ENCODE measurements at regions not wholly inside any gene's neighbourhood (a gene's known extent, or its start where the extent isn't known, plus 50 kb on each side); places are given as distances from the start of the nearest gene placed in this dataset.

DNA sequence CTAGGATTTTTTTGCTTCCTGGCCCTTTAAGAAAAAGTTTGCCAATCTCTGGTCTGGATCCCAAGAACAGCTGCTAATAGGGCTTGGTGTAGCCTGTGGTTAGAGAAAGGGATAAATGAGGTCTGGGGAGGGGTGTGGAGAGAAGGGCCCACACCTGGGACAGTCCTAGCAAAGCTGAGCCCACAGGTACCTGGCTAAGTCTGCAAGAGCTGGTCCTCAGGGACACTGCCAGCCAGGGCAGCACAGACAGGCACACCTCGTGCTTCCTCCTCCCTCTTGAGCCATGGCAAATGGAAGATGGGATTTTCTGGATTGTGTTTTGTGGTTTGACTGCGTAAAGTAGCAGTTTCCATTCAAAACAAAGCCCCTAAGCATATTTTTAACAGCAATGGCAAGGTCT lies 217.5 kb downstream of the SOX9 start:
- in situ Hi-C loops (cut with MboI; ENCODE audit: low sequenced_read_pairs) = no loop called here

DNA sequence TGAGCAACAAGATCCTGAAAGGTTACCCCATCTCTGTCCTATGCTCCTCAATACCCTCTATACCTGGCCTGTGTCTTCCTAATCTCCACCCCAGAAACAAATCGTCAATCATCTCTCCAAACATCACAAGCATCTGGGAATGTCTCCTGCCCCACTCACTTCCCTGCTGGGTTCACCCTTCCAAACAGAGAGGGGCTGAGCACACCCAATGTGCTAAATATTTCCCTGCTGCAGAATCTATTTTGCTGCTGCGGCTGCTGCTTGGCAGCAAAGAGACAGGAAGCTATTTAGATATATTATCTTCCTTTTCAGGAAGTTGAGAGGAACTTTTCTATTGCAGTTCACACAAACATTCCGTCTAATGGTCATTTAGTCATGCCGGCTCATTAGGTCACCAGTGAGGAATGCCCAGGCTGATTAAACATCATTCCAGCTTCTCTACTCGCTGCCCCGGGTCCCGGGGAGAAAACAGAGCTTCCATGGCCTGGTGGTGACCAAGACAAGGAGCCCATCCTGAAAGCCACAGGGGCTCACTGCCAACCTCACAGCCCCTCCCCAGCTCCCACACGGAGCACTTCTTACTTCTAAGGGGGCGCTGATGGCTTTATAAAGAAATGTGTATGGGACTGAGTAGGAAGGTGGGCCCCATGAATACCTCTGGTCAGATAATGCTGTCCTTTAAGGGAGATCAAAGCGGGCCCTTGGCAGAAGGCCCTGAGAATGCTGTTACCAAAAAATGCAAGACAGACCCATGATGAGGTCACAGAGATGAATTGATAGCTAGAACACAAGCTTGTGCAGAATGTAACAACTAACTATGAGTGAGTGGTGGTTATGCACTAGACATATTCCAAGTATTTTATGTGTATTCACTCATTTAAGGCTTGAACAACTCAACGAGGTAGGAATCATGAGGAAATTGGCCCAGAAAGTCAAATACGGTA lies 218.3 kb downstream of the SOX9 start:
- in situ Hi-C loops (cut with MboI; ENCODE audit: low sequenced_read_pairs) = no loop called here

DNA sequence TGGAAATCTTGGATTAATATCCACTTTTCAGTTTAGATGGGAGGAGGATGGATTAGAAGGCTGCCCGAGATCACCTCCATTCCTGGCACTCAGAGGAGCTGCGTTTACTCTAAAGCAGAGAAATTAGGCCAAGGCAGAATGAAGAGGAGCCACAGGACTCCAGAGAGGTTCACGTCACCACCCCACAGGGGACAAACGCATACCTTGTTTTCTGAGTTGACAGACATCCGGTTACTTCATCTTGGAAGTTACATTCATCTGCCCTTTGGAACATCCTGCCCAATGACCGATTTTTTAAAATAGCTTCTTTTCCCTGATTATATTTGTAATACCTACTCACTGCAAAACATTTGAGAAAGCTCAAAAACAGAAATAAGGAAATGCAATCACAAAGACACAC lies 220.0 kb downstream of the SOX9 start:
- in situ Hi-C loops (cut with MboI; ENCODE audit: low sequenced_read_pairs) = no loop called here

DNA sequence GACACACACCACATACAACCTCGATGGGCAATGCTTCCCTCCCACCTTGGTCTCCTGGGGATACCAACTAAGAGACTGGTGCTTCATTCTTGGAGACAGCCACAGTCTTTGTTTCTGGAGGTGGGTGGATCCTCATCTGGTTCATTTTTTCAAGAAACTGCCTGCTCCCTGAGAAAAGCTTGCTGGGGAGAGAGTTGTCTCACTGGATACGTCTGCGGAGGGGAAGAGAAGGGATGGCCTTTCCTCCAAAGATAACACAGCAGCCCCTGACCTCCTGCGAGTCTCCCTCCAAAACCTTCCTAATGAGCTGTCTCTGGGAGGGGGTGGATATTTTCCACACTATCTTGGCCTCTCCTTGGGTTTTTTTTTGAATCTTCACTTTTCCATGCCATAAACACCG lies 221.2 kb downstream of the SOX9 start:
- in situ Hi-C loops (cut with MboI; ENCODE audit: low sequenced_read_pairs) = no loop called here

DNA sequence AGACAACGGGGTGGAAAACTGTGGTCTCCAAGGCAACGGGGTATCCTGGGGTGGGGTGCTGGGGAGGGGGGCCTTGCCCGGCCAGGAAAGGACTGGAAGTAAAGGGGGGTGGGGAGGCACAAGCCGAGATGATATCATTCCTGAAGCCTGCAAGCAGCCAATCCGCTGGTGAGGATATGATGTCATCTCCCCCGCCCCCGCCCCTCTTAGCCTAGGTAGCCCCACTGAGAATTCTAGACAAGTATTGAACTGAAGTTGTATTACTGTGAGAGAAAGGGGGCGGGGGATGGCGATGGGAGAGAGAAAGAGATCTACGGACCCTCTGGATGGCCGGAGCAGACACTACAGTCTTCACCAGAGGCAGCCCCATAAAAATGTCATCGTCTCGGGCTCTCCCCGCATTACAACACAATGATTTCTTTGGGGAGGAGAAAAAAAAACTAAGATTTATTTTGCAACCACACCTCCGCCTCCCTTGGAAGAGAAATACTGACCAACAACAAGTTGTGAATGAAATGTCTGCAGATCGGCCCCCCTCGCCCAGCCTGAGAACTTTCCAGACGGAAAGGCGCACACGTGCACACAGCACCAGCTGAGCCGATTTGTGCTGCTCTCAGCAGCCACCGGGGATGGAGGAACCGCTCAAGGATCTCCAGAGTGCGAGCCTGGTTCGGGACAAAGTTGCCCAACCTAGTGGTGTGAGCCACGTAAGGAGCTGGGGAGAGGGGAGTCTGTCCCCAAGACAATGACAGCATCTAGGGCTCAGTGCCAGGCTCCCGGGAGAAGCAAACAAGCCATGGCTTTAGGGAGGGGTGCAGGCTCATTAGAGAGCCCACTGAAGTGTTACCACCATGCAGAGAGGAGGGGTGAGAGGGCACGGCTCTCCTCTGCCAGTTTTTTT lies 222.1 kb downstream of the SOX9 start:
- in situ Hi-C loops (cut with MboI; ENCODE audit: low sequenced_read_pairs) = no loop called here

DNA sequence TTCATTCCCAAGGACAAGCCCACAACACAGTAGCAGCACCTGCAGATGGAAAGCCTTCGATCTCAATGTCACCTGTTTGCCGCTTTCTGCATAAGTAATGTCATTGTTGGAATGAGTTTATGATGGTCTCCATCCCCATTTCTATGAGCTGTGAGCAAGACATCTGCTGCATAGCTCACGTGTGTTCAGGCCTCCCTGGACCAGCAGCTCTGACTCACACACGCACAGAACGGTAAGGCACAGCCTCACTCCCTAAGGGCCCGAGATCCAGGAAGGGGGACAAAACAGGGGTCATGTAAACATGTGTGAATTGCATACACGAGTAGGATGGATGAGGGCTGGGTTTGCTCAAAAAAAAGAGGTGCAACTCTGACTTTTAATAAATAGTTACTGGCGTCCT lies 223.1 kb downstream of the SOX9 start:
- in situ Hi-C loops (cut with MboI; ENCODE audit: low sequenced_read_pairs) = no loop called here

DNA sequence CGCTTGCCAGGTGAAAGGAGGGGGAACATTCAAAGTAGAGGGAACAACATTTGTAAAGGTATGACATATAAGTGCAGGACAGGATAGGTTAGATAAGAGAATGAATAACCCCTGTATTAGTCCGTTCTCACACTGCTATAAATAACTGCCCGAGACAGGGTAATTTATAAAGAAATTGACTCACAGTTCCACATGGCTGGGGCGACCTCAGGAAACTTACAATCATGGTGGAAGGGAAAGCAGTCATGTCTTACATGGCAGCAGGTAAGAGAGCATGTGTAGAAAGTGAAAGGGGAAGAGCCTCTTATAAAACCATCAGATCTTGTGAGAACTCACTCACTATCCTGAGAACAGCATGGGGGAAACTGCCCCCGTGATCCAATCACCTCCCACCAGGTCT lies 223.8 kb downstream of the SOX9 start:
- in situ Hi-C loops (cut with MboI; ENCODE audit: low sequenced_read_pairs) = no loop called here

DNA sequence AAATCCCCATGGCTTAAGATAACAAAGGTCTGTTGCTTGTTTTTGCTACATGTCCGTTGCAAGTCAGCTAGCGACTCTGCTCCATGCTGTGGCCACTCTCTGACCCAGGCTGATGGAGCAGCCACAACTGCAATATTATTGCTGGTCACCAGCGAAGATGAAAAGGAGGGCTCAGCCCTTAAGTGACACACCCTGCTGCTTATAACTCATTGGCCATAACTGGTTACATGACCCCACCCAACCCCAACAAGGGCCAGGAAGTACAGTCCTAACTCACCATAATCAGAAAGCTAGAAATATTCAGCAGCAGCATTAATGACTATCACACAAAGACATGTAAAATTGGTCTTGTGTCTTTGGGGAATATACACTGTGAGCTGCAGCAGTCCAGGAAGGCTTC lies 224.3 kb downstream of the SOX9 start:
- in situ Hi-C loops (cut with MboI; ENCODE audit: low sequenced_read_pairs) = no loop called here

DNA sequence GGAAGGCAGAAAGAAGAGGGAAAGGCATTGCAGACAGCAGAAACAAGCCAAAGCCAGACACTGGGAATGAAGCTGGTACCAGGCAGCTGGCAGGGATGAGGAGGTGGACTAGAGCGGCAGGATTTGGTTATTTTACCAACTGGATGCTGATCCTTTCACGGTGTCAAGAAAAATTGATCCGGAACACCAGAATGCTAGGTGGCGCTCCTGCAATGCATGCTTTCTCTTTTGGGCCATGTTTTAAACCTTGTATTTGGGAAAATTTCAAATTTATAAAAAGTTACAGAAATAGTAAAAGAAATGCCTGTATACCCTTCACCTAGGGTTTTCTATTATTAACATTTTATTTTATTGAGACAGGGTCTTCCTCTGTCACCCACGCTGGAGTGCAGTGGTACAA lies 224.7 kb downstream of the SOX9 start:
- in situ Hi-C loops (cut with MboI; ENCODE audit: low sequenced_read_pairs) = no loop called here

DNA sequence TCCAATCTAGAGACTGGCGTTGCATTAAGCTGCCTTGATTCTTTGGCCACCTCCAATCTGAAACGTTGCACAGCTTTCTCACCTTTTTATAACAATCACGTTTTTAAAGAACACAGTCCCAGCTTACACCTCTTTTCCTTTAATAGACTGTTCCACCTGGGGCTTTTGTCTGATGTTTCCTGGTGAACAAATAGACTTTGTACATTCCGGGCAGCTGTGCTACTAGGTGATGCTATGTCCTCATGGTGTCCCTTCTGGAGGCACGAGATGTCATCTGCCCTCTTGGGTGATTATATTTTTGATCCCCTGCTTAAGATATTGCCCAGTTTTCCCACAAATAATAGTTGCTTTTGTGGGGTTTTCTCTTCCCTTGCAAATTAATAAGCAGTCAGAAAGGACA lies 225.5 kb downstream of the SOX9 start:
- in situ Hi-C loops (cut with MboI; ENCODE audit: low sequenced_read_pairs) = no loop called here

DNA sequence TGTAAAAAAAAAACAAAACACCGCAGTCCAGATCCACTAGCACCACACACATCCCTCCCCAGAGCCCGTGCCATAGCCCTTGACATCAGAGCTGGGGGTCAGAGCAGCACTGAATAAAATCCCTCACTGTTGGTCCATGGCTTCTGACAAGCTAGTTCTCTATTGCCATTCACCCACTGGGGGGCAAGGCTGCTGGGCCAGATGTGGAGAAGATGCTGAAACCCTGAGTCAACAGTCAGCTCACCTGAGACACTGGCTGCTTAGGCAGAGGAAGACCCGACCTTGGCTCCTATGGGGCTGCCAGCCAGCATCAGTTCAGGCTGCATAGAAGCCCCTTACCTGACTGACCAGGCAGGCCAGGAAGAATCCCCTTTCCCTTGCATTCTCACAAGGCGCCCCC lies 228.2 kb downstream of the SOX9 start:
- in situ Hi-C loops (cut with MboI; ENCODE audit: low sequenced_read_pairs) = no loop called here

DNA sequence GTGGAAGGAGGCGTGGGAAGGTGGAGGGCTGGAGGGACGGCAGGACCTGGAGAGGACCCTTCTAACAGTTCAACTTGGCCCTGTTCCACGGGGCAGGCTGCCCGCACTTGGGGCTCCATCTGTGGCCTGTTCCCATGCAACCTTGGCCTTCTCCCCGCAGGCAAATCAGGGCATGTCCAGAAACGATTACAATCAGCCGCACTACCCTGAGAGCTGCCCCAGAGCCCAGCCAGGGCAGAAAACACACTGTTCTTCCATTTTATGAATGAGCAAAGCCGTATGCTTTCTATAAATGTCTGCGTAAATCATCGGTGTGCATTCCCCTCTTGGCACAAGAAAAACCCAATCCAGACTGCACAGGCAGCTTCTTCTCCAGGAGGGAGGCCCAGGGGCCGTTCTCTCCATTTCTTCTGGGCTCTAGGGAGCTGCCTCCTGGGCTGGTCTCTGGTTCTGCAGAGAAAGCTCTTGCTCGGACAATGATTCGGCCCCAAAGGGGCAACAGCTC lies 228.7 kb downstream of the SOX9 start:
- in situ Hi-C loops (cut with MboI; ENCODE audit: low sequenced_read_pairs) = no loop called here

DNA sequence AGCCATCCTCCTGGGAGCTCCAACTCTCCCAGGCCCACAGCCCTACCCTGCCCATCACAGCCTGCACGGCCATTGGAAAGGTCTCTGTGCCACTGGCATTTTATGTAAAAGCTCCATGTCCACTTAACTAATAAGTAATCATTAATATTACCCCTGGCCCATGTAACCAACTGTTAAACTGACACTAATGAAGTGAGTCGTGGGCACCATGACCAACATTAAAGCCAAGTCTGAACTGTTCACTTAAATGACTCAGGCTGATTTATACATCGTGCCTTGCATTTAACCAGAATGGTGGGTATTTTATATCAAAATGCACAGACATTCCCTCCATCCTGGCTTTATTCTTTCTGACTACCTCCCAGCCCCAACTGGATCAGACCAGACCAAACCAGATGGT lies 229.3 kb downstream of the SOX9 start:
- in situ Hi-C loops (cut with MboI; ENCODE audit: low sequenced_read_pairs) = no loop called here

DNA sequence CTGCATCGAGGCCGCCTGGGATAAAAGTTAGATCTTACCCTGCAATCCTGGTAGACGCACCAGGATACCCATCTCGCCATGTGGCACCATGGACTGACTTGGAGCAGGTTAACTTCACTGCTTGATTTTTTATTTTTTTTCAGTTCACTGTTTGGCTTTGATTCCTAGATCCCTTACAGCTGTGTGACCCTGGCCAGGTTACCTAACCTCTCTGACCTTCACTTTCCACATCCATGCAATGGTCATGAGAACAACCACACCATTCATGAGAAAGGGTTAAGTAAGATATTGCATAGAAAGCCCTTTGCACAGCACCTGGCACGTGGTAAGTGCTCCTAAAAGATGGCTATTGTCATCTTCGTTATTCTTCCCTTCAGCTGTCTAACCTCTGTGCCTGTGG lies 230.5 kb downstream of the SOX9 start:
- in situ Hi-C loops (cut with MboI; ENCODE audit: low sequenced_read_pairs) = no loop called here

DNA sequence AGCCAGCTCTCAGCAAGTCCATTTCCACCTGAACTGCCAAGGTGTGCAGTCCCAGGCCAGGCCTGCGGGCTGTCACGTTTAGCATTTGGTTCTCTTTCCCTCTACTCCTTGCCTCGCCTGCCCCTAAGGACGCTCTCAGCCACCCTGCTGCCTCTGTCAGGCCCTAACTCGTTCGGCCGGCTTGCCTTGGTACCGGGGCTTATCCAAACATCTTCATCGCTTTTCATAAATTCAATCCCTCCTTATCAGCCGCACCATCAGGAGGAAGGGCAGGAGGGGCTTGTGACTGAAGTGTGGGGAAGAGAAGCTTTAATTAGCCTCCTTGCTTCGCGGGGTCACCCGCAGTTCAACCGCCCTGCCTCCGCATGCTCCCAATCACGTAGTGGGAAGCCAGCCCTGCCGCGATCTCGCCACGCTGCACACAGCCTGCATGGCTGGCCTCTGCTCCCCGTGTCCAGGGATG lies 231.1 kb downstream of the SOX9 start:
- in situ Hi-C loops (cut with MboI; ENCODE audit: low sequenced_read_pairs) = no loop called here

DNA sequence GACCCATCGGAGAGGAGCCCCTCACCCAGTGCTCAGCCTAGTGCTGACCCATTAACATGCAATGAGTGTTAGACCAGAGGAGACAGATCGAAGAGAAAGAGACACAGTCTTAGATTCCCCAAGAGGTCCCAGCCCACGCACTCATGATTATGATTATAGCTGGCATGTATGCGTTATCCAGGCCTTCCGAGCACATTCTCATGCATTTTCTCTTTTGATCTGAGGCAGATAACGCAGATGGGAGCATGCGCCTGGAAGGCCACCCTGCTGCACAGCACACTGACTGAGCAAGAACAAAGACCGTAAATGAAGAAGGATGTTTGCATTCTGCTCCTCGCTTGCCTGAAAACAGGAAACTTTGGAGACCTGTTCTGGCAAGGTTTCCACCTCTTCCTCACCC lies 232.7 kb downstream of the SOX9 start:
- in situ Hi-C loops (cut with MboI; ENCODE audit: low sequenced_read_pairs) = no loop called here

DNA sequence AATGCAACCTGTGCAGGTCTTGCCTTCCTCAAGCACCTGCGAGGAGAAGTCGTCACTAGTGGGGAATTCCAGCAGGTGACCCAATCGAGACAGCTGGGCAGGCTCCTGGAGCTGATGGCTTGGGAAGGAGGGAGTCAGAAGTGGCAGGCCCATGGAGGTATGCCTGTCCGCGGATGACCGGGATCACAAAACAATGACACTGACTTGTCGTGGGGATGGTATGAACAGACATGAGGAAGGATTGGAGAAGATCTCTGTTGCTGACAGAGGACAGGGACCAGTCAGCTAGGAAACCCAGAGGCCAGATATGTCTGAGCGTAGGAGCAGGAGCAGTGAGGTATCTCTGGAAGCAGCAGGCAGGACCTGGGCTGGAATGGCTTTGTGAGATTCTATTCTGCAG lies 233.3 kb downstream of the SOX9 start:
- in situ Hi-C loops (cut with MboI; ENCODE audit: low sequenced_read_pairs) = no loop called here

DNA sequence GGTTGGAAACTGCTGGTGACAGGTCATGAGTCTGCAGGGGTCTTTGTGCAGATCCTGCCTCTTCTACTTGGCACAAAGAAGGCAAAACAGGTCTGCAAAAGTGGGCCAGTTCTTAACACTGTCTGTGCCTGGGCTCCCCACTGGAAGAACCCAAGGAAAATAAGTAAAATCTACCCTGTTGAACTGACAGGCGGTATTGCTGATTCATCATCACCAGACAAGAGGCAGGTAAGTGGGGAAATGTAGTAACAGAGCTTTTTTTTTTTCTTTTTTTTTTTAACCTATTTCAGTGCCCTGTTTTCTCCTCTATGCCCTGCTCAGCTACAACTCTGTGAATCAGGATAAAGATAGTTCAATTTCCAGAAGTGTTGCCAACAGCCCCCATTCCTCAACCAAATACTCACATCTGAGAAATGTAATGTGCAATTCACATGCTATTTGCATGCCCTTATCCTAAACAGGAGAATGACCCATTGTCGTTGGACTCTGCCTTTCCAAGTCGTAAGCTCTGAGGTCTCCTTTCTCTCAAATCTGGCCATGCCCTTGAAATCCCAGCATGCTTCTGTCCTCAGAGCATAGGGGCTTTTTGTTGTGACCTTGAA lies 237.0 kb downstream of the SOX9 start:
- in situ Hi-C loops (cut with MboI; ENCODE audit: low sequenced_read_pairs) = no loop called here

DNA sequence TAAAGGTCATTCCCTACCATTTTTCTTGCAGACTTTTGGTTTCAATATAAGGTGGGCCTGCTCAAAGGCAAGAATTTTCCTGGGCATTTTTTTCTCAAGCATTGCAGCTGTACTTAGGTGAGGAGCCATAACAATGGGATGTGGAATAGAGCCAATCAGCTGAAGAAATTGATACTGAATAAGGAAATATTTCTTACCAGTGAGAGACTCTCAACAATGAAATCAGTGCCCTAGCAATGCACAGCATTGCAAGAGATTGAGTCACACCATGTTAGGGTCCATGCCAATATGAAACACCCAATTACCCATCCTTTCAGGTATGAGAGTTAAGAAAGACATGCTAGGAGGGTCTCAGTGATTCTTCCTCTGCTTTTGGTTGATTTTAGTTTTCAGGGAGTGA lies 237.6 kb downstream of the SOX9 start:
- in situ Hi-C loops (cut with MboI; ENCODE audit: low sequenced_read_pairs) = no loop called here

DNA sequence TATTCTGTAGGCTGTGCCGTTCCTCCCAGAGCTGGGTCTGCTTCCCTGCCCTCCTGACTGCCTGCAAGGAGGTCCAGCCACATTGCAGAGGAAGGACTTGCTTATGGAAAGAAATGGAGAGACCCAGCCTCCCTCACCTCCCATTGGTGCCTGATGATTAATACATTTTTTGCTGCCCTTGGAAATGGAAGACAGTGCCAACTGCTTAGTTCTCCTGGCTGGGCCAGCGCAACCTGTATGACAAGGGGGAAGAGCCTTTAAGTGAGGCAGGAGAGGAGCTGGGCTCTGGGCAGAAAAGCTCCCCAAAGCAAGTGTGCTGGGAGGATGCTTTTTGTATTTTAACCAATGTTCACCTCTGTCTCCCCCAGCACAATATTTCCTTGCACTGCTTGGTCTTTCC lies 238.5 kb downstream of the SOX9 start:
- in situ Hi-C loops (cut with MboI; ENCODE audit: low sequenced_read_pairs) = no loop called here

DNA sequence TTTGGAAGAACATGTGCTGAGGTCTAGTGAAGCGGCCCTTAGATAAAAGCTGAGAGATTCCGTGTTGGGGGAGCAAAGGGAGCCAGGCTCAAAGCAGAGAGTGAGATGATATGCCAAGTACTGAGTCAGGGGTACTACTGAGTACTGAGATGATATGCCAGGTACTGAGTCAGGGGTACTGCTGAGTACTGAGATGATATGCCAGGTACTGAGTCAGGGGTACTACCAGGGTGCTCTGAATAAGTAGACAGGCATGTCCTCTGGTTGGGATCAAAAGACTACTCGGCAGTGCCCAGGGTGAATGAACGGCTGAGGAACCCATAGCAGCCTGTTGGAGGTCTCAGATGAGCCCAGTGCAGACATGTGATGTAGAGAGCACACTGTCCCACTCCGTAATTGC lies 239.0 kb downstream of the SOX9 start:
- in situ Hi-C loops (cut with MboI; ENCODE audit: low sequenced_read_pairs) = no loop called here
